Hypothalamus (tissue), 51 donors: ENCODE measurements at regions not wholly inside any gene's neighbourhood (a gene's known extent, or its start where the extent isn't known, plus 50 kb on each side); places are given as distances from the start of the nearest gene placed in this dataset.

Source experiments
- DNase-seq, 51 donors: peaks; one replicate each; lab custom pipeline; 2025; lab: John Stamatoyannopoulos, UW

DNA sequence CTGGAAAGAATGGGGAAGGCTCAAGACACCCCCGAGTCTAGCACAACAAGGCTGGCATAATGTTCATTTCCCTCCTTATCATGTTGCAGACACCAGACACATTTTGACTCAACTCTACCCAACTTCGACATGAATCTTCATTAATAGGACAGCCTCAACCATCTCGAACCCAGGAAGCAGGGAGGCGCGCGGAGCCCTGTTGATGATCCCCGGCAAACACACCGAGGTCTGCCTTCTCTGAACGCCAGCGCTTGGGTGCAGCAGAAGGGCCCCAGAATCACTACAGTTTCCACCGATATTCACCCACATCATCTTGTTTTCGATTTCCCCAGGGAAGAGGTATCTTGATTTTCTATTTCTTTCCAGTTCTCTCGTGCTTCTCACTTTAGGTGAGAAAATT is 563.6 kb downstream of the TCERG1L start:
- DNase-seq: no peak

- no peak for DNase-seq
These were observed 563.0 kb downstream of the TCERG1L start for GRCh38 chr10:130748409-130749057.

DNA sequence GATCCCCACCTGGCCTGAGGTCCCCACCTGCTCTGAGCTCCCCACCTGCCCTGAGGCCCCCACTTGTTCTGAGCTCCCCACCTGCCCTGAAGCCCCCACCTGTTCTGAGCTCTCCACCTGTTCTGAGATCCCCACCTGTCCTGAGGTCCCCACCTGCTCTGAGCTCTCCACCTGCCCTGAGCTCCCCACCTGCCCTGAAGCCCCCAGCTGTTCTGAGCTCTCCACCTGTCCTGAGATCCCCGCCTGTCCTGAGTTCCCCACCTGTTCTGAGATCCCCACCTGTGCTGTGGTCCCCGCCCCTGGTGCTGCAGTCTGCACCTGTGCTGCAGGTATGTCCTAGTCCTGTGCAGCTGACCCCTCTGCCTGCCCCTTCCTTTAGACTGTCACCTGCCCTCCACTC is 561.6 kb downstream of the TCERG1L start:
- DNase-seq: no peak

DNA sequence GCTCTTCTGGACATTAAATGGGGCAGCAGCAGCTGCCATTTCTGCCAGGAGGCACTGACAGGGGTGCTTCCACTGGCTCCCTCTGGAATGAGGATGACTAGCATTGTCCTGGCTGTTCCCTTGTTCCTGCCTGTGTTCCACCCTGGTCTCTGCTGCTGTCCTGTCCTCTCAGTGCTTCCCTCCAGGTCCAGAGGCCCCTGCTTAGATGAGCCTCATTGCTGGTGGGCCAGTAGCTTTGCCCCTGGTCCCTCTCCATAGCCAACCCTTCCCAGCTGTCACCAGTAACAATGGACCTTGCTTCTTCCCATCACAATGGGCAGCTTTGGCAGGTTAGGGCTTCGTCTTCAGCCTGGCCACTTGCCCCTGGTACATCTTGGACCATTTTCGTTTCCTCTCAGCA is 561.1 kb downstream of the TCERG1L start:
- no peak for DNase-seq

- no peak for DNase-seq
These were observed 560.2 kb downstream of the TCERG1L start for GRCh38 chr10:130751106-130751840.

- no peak for DNase-seq
These were observed 559.7 kb downstream of the TCERG1L start for GRCh38 chr10:130751851-130752250.

GRCh38 chr10:130756651-130757050 is 554.9 kb downstream of the TCERG1L start:
- DNase-seq: no peak

DNA sequence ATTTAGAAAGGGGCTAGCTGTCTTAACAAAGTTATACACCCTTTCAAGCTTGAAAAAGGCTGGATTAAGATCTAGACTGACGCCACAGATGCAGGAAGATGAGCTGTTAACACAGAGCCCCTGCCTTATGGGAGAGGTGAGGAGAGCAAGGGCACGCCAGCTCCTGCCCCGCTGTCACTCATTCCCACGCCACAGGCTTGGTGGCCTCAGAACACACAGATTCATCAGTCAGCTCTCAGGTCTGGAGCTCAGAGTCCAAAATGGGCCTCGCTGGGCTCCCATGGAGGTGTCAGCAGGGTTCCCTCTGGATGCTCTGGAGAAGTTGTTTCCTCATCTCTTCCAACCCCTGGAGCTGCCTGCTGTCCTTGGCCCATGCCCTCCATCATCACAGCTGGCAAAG is 554.2 kb downstream of the TCERG1L start:
- no peak for DNase-seq

DNA sequence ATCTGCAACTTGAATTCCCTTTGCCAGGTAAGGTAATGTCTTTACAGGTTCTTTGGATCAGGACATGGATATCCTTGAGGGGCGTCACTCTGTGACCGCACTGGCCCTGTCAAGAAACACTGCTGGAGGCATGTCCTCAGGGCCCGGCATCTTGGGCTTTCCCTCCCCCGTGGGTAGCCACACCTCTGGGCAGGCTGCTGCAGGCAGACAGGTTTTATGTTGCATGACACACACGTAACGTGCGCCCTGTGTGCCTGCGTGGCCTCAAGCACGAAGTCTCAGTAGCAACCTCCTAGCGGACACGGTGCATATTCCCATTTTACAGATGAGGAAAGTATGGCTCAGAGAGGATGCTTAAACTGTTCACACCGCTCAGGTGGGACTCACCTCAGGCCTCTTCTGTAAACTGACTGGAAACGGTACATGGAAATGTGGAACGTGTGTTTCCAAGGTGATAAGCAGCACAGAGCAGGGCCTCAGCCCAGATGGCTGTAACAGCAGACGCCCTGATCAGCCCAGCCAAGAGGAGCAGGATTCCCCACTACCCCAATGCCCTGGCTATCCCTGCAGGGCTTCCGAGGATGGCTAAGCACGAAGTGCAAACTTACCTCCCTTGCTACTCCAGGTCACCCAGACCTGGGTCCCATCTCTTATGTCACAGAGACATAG is 553.6 kb downstream of the TCERG1L start:
- no peak for DNase-seq

DNA sequence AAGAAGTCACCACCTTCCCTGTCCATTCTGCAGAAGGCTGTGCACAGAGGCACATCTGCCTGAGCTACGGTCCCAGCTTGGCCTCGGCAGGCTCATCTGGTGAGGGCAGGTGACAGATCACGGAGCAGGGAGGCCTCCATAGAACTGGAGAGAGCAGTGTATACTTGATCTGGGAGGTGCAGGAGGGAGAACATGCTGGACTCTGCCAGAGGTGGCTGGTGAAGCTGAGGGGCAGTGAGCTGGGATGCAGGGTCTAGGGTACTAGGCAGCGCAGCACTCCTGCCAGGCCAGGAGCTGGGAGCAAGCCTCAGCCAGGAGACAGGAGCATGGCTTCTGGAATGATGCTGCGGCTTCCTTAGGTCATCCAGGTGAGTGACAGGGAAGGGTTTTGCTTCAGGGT is 553.0 kb downstream of the TCERG1L start:
- no peak for DNase-seq

- DNase-seq: no peak
These were observed 550.4 kb downstream of the TCERG1L start for GRCh38 chr10:130761032-130761575.

- DNase-seq: no peak
These were observed 549.7 kb downstream of the TCERG1L start for GRCh38 chr10:130761788-130762301.

GRCh38 chr10:130762491-130762890 is 549.0 kb downstream of the TCERG1L start:
- no peak for DNase-seq

GRCh38 chr10:130763071-130763470 is 548.5 kb downstream of the TCERG1L start:
- no peak for DNase-seq

DNA sequence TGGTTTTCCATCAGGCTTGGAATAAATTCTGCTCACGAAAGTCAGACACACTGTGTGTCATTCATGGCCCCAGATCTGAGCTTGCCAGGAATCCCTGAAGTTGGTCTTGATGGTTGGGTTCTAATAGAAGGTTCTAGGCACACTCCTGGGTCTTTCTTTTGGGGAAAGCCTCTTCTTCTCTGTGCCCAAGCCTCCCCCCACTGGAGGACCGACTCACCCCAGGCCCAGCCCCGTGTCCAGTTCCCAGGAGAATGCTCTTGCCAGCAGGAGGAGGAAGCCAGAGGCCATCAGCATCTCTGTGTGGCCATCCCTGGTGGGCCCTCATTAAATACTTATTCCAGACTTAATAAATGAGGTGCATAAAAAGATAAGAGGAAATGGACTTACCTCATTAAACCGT is 548.0 kb downstream of the TCERG1L start:
- no peak for DNase-seq

DNA sequence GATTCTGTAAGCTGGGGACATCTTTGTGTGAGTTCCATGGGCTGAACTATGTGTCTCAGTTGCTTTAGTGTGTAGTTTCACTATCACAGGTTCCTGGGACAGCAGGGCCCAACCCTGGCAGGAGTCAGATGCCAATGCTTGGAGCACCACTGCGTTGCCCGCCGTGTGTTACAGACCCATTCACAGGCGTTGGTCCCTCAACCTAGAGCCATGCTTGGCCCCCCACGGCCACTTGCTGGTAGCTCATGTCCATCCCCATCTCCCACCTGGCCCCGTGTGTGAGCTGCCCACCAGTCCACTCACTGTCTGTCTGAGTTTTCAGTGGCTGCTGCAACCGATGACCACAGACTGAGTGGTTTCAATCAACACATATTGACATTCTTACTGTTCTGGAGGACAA is 546.9 kb downstream of the TCERG1L start:
- no peak for DNase-seq

DNA sequence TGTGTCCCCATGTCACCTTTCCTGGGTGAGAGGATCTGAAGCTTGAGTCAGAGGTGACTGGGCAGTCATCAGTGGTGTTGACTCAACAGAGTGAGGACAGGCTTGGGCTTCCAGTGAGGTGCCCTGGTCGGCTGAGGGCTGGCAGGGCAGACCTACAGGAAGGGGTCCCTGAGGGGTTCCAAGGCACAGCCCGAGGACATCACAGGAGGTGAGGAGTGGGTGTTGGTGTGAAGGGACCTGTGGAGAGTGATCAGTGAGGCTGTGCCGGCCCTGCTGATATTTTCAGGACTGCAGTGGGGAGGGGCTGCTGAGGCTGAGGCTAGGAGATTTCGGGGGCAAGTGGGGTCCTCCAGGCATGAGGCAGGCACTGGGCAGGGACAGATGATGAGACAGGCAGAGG is 545.5 kb downstream of the TCERG1L start:
- DNase-seq: no peak

GRCh38 chr10:130767116-130767730 is 544.3 kb downstream of the TCERG1L start:
- DNase-seq: no peak

- DNase-seq: no peak
These were observed 542.1 kb downstream of the TCERG1L start for GRCh38 chr10:130769146-130770017.

DNA sequence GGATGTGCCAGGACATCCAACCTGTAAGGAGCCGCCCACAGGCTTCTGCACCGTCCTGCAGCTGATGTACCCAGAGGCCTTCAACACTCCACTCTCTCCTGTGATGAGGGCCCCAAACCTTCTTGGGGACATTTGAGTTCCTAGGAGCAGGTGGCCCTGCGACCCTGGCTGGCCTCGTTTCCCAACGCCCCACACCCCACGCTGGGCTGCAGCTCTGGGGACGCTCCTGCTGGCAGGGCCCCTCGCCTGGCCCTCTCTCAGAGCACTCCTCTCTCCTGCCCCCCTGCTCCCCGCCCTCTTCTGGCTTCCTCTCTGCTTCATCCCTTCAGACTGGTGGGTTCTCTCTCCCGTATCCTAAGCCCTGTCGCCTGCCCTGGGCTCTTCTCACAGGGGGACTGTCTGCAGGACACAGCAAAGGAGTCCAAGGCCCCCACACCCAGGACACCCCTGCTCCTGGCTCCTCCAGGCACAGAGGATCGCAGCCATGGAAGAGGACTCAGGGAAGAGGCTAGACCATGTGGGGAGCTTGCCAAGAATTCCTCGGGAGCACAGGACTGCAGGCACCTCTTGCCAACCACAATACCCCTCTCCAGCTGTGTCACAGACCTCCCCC is 541.4 kb downstream of the TCERG1L start:
- no peak for DNase-seq
